HepG2 (cell line): ENCODE measurements at regions not wholly inside any gene's neighbourhood (a gene's known extent, or its start where the extent isn't known, plus 50 kb on each side); places are given as distances from the start of the nearest gene placed in this dataset.

Experiments
- CC2D1A ChIP-seq: sonication (generic); formaldehyde crosslinking; IDR thresholded peaks from 2 replicates; pipeline ENCODE4 v1.8.1; 2023; ENCODE audit warnings: mild to moderate bottlenecking, missing genetic modification reagents
- JUND ChIP-seq: sonication (generic); formaldehyde crosslinking; IDR thresholded peaks from 2 replicates; pipeline ENCODE4 v1.8.0; 2022; ENCODE audit warnings: mild to moderate bottlenecking, missing genetic modification reagents
- POLR2A ChIP-seq, 2 experiments: IDR thresholded peaks; 2 replicates each; pipeline ENCODE4 v1.6.1; 2011; ENCODE audit warnings: low read depth in 2 of 2, low read length in 2 of 2, mild to moderate bottlenecking in 1 of 2, moderate library complexity in 1 of 2; ENCODE audit not compliant: insufficient read depth in 1 of 2
- POLR2AphosphoS5 ChIP-seq: IDR thresholded peaks from 2 replicates; pipeline ENCODE4 v1.6.1; 2012; ENCODE audit warnings: low read depth, low read length
- SKIL ChIP-seq: sonication (generic); formaldehyde crosslinking; IDR thresholded peaks from 2 replicates; pipeline ENCODE4 v1.8.0; 2022; ENCODE audit warnings: missing genetic modification reagents, mild to moderate bottlenecking, moderate library complexity, borderline replicate concordance
- ZNF563 ChIP-seq: sonication (generic); formaldehyde crosslinking; IDR thresholded peaks from 2 replicates; pipeline ENCODE4 v1.8.0; 2022; ENCODE audit warnings: mild to moderate bottlenecking, moderate library complexity, missing genetic modification reagents
- TF ChIP-seq, protein P1 (sequence below): IDR thresholded peaks from 2 replicates; pipeline ENCODE4 v1.6.1; 2012; ENCODE audit warnings: inconsistent platforms
- TF ChIP-seq, protein P2 (sequence below): sonication (generic); formaldehyde crosslinking; IDR thresholded peaks from 2 replicates; pipeline ENCODE4 v1.8.0; 2023; ENCODE audit warnings: mild to moderate bottlenecking, missing genetic modification reagents

DNA sequence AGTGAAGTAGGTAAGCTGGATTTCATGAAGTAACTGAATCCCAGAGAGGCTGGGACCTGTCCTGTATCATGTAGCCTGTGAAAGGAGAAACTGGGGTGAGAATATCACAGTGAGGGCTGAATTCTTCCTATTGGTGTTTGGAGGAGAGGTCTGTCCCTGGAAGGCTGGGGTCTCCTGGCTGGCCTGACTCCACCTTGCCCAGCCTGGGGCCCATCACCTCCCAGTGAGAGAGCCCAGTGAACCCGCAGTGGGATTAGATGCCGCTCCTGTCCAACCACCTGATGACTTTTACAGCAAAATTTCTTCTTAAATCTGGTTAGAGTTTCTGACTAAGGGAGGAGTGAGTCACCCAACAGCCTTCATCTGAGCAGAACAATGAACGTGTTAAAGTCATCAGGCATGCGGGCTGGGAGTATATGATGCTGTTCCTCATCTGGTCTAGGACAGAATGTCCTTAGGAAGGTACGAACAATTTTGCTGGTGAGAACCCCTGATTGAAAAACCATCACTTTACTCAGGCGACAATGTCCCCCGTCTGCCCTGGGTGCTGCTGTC is 152.9 kb downstream of the LPIN1 start:
- TF ChIP-seq CC2D1A (CRISPR knock-in tag) (no peak), POLR2AphosphoS5 (no peak), ZNF563 (CRISPR knock-in tag) (no peak), POLR2A (IDR thresholded peaks at IDR 0.05; ENCODE audit: insufficient read depth in 1 of 2, low read depth in 2 of 2, low read length in 2 of 2) (no peak), JUND (CRISPR knock-in tag) (no peak), SKIL (no peak)
- TF ChIP-seq, protein P1, sequence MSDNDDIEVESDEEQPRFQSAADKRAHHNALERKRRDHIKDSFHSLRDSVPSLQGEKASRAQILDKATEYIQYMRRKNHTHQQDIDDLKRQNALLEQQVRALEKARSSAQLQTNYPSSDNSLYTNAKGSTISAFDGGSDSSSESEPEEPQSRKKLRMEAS: no peak
- TF ChIP-seq, protein P2, sequence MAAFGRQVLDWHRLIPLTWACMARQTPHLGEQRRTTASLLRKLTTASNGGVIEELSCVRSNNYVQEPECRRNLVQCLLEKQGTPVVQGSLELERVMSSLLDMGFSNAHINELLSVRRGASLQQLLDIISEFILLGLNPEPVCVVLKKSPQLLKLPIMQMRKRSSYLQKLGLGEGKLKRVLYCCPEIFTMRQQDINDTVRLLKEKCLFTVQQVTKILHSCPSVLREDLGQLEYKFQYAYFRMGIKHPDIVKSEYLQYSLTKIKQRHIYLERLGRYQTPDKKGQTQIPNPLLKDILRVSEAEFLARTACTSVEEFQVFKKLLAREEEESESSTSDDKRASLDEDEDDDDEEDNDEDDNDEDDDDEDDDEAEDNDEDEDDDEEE (CRISPR knock-in tag): no peak
